Thymus (tissue), 11 donors: ENCODE measurements at regions not wholly inside any gene's neighbourhood (a gene's known extent, or its start where the extent isn't known, plus 50 kb on each side); places are given as distances from the start of the nearest gene placed in this dataset.

Source experiments
- DNase-seq, 9 donors: peaks; one replicate each; pipeline ENCODE4 v3.0.0-alpha.2; 2013; ENCODE audit warnings: low spot score in 9 of 9, low read depth in 6 of 9, missing footprints in 1 of 9
- H3K27ac ChIP-seq, 2 donors: one replicate each; pipeline ENCODE4 v1.5.1; 2013; ENCODE audit warnings: control low read depth in 1 of 2, low read depth in 1 of 2, low read length in 1 of 2, mild to moderate bottlenecking in 1 of 2, moderate library complexity in 1 of 2
- H3K27me3 ChIP-seq, 2 donors: one replicate each; pipeline ENCODE4 v1.5.1; 2013; ENCODE audit warnings: low read length in 1 of 2; ENCODE audit not compliant: control insufficient read depth in 2 of 2, insufficient read depth in 1 of 2
- H3K36me3 ChIP-seq, 2 donors: one replicate each; pipeline ENCODE4 v1.5.1; 2013; ENCODE audit warnings: low read length in 1 of 2, mild to moderate bottlenecking in 1 of 2, moderate library complexity in 1 of 2; ENCODE audit not compliant: control insufficient read depth in 2 of 2, insufficient read depth in 2 of 2
- H3K4me1 ChIP-seq, 2 donors: one replicate each; pipeline ENCODE4 v1.5.1; 2013; ENCODE audit warnings: low read length in 2 of 2; ENCODE audit not compliant: control insufficient read depth in 2 of 2, insufficient read depth in 2 of 2
- H3K4me3 ChIP-seq, 2 donors: one replicate each; pipeline ENCODE4 v1.5.1; 2013; ENCODE audit warnings: low read length in 2 of 2, control low read depth in 1 of 2, mild to moderate bottlenecking in 1 of 2
- H3K9me3 ChIP-seq, 2 donors: one replicate each; pipeline ENCODE4 v1.5.1; 2013; ENCODE audit warnings: low read length in 1 of 2, mild to moderate bottlenecking in 1 of 2; ENCODE audit not compliant: control insufficient read depth in 2 of 2, insufficient read depth in 1 of 2
- WGBS: extraction: QIAGEN DNeasy Blood & Tissue Kit; methylation state at CpG from one replicate; pipeline ENCODE4 v1.1.7; 2013; 5-methylcytosine and 5-hydroxymethylcytosine counted together
- donor health status: healthy.

GRCh38 chr5:107043665-107044064, 627.1 kb downstream of the EFNA5 start:
- WGBS: 97% methylated on average over 1 of the region's 1 CpG
- no peak for DNase-seq
- Histone ChIP-seq H3K36me3 (no peaks in the 10 kb centered on the region), H3K9me3 (no peaks in the 10 kb centered on the region), H3K4me1 (no peaks in the 10 kb centered on the region), H3K27me3 (no peaks in the 10 kb centered on the region), H3K4me3 (no peak overlapping the region), H3K27ac (no peak overlapping the region)

GRCh38 chr5:107040907-107041306, 629.8 kb downstream of the EFNA5 start:
- Histone ChIP-seq H3K27me3 (no peaks in the 10 kb centered on the region), H3K36me3 (no peaks in the 10 kb centered on the region), H3K4me3 (no peak overlapping the region), H3K27ac (no peak overlapping the region), H3K9me3 (no peaks in the 10 kb centered on the region), H3K4me1 (no peaks in the 10 kb centered on the region)
- no peak for DNase-seq

- Histone ChIP-seq H3K9me3 (no peaks in the 10 kb centered on the region), H3K27ac (no peak overlapping the region), H3K36me3 (no peaks in the 10 kb centered on the region), H3K4me1 (no peaks in the 10 kb centered on the region), H3K27me3 (no peaks in the 10 kb centered on the region), H3K4me3 (no peak overlapping the region)
- no peak for DNase-seq
These were observed 638.1 kb downstream of the EFNA5 start for GRCh38 chr5:107032629-107033028.

- Histone ChIP-seq H3K27ac (no peak overlapping the region), H3K4me3 (no peak overlapping the region)
- over 99% methylated on average over 2 of the region's 2 CpGs for WGBS
These were observed 641.8 kb downstream of the EFNA5 start for GRCh38 chr5:107028938-107029337.

GRCh38 chr5:107025712-107026497, 644.8 kb downstream of the EFNA5 start:
- Histone ChIP-seq H3K9me3 (no peaks in the 10 kb centered on the region), H3K36me3 (no peaks in the 10 kb centered on the region), H3K27me3 (no peaks in the 10 kb centered on the region), H3K4me1 (no peaks in the 10 kb centered on the region), H3K27ac (no peak overlapping the region), H3K4me3 (no peak overlapping the region)
- no peak for DNase-seq
- 44% methylated on average over 3 of the region's 3 CpGs for WGBS

More at GRCh38 chr5:107028938-107029337, 641.8 kb downstream of the EFNA5 start:
- DNase-seq: no peak
- Histone ChIP-seq H3K36me3 (no peaks in the 10 kb centered on the region), H3K27me3 (no peaks in the 10 kb centered on the region), H3K4me1 (no peaks in the 10 kb centered on the region), H3K9me3 (no peaks in the 10 kb centered on the region)

- Histone ChIP-seq H3K4me1 (no peaks in the 10 kb centered on the region), H3K36me3 (no peaks in the 10 kb centered on the region), H3K27me3 (no peaks in the 10 kb centered on the region), H3K27ac (no peak overlapping the region), H3K4me3 (no peak overlapping the region), H3K9me3 (no peaks in the 10 kb centered on the region)
- no peak for DNase-seq
These were observed 647.0 kb downstream of the EFNA5 start for GRCh38 chr5:107023732-107024131.

- DNase-seq: no peak
- H3K27me3 ChIP-seq: no peaks in the 10 kb centered on the region
- no peak overlapping the region for H3K27ac ChIP-seq
- WGBS: 97% methylated on average over 2 of the region's 2 CpGs
- H3K4me1 ChIP-seq: no peaks in the 10 kb centered on the region
- H3K4me3 ChIP-seq: no peak overlapping the region
- no peaks in the 10 kb centered on the region for H3K9me3 ChIP-seq
- H3K36me3 ChIP-seq: no peaks in the 10 kb centered on the region
These were observed 649.2 kb downstream of the EFNA5 start for GRCh38 chr5:107021575-107021974.

- Histone ChIP-seq H3K27ac (no peak overlapping the region), H3K4me1 (no peaks in the 10 kb centered on the region), H3K4me3 (no peak overlapping the region), H3K36me3 (no peaks in the 10 kb centered on the region), H3K27me3 (no peaks in the 10 kb centered on the region), H3K9me3 (no peaks in the 10 kb centered on the region)
- WGBS: 92% methylated on average over 2 of the region's 2 CpGs
- no peak for DNase-seq
These were observed 650.1 kb downstream of the EFNA5 start for GRCh38 chr5:107020626-107021025.

GRCh38 chr5:107017616-107018015, 653.1 kb downstream of the EFNA5 start:
- Histone ChIP-seq H3K4me1 (no peaks in the 10 kb centered on the region), H3K4me3 (no peak overlapping the region), H3K9me3 (no peaks in the 10 kb centered on the region), H3K27me3 (no peaks in the 10 kb centered on the region), H3K36me3 (no peaks in the 10 kb centered on the region), H3K27ac (no peak overlapping the region)
- DNase-seq: no peak
- WGBS: 84% methylated on average over 1 of the region's 1 CpG
